Breast epithelium (tissue), 4 donors: ENCODE measurements at regions not wholly inside any gene's neighbourhood (a gene's known extent, or its start where the extent isn't known, plus 50 kb on each side); places are given as distances from the start of the nearest gene placed in this dataset.

ENCODE experiments used
- DNase-seq, 2 donors: peaks; one replicate each; pipeline ENCODE4 v3.0.0-alpha.2; 2019; ENCODE audit warnings: low spot score in 2 of 2
- H3K27ac ChIP-seq, 2 donors: fragments of 200-600 bp; sonication (generic) in 1 of 2; one replicate each; pipeline ENCODE4 v1.5.1; 2016 to 2019; ENCODE audit warnings: mild to moderate bottlenecking in 1 of 2
- H3K27me3 ChIP-seq, 2 donors: fragments of 200-600 bp; sonication (generic) in 1 of 2; one replicate each; pipeline versions ENCODE4 v1.5.1 to v1.6.0; 2017 to 2019; ENCODE audit warnings: control low read depth in 1 of 2, mild to moderate bottlenecking in 1 of 2
- H3K36me3 ChIP-seq: fragments of 200-600 bp; one replicate; pipeline ENCODE4 v1.5.1; 2019
- H3K4me1 ChIP-seq, 2 donors: fragments of 200-600 bp; sonication (generic); one replicate each; pipeline ENCODE4 v1.5.1; 2016 to 2019; ENCODE audit warnings: control low read depth in 1 of 2
- H3K4me3 ChIP-seq, 3 donors: fragments of 200-600 bp; sonication (generic); 1 replicate in 2 of 3; 2 replicates in 1 of 3; pipeline ENCODE4 v1.5.1; 2016 to 2019; ENCODE audit warnings: mild to moderate bottlenecking in 3 of 3, moderate library complexity in 2 of 3
- H3K9me3 ChIP-seq, 2 donors: fragments of 200-600 bp; sonication (generic) in 1 of 2; one replicate each; pipeline ENCODE4 v1.5.1; 2016 to 2019; ENCODE audit warnings: control low read depth in 1 of 2
- CTCF ChIP-seq, 3 donors: fragments of 450-650 bp; IDR thresholded peaks; one replicate each; pipeline ENCODE4 v1.5.1; 2016 to 2017; ENCODE audit warnings: antibody characterized with exemption in 3 of 3, mild to moderate bottlenecking in 3 of 3, moderate library complexity in 3 of 3
- POLR2A ChIP-seq: fragments of 450-650 bp; IDR thresholded peaks from one replicate; pipeline ENCODE4 v1.6.1; 2016; ENCODE audit warnings: antibody characterized with exemption, mild to moderate bottlenecking, moderate library complexity
- POLR2AphosphoS5 ChIP-seq, 3 donors: sonication (generic); formaldehyde crosslinking; IDR thresholded peaks; one replicate each; pipeline ENCODE4 v1.6.1; 2017; ENCODE audit warnings: antibody characterized with exemption in 3 of 3
- intact Hi-C: fragments of 100-400 bp; cut with DNase I; formaldehyde crosslinking; loops from one replicate; pipeline ENCODE4 v1.15.1; 2023; ENCODE audit warnings: low total_unique reads

- Histone ChIP-seq H3K4me3 (no peak overlapping the region), H3K4me1 (no peaks in the 10 kb centered on the region), H3K27me3 (no peaks in the 10 kb centered on the region), H3K36me3 (no peaks in the 10 kb centered on the region), H3K9me3 (no peaks in the 10 kb centered on the region), H3K27ac (no peak overlapping the region)
- no peak for TF ChIP-seq POLR2A
- no peak for TF ChIP-seq POLR2AphosphoS5 (IDR thresholded peaks at IDR 0.05)
- TF ChIP-seq CTCF (IDR thresholded peaks at IDR 0.05), result no peak
- no peak for DNase-seq
- intact Hi-C loops, result no loop called here
Observed at GRCh38 chr14:100449225-100449987, 126.3 kb downstream of the SLC25A47 start.

GRCh38 chr14:100450049-100450448 lies 126.9 kb downstream of the SLC25A47 start:
- Histone ChIP-seq H3K4me3 (no peak overlapping the region), H3K36me3 (no peaks in the 10 kb centered on the region), H3K27ac (no peak overlapping the region), H3K9me3 (no peaks in the 10 kb centered on the region), H3K4me1 (no peaks in the 10 kb centered on the region), H3K27me3 (no peaks in the 10 kb centered on the region)
- no peak for DNase-seq
- no peak for TF ChIP-seq CTCF (IDR thresholded peaks at IDR 0.05)
- TF ChIP-seq POLR2A, result no peak
- TF ChIP-seq POLR2AphosphoS5 (IDR thresholded peaks at IDR 0.05), result no peak
- intact Hi-C loops, result no loop called here

GRCh38 chr14:100450736-100451135 lies 127.6 kb downstream of the SLC25A47 start:
- no peak overlapping the region for H3K27ac ChIP-seq
- no peak for DNase-seq
- H3K36me3 ChIP-seq, result no peaks in the 10 kb centered on the region
- H3K27me3 ChIP-seq, result no peaks in the 10 kb centered on the region
- intact Hi-C loops, result no loop called here
- H3K9me3 ChIP-seq, result no peaks in the 10 kb centered on the region
- no peak overlapping the region for H3K4me3 ChIP-seq
- H3K4me1 ChIP-seq, result no peaks in the 10 kb centered on the region
- TF ChIP-seq CTCF (IDR thresholded peaks at IDR 0.05) (no peak), POLR2AphosphoS5 (IDR thresholded peaks at IDR 0.05) (no peak), POLR2A (no peak)

- intact Hi-C loops, result no loop called here
- no peak for DNase-seq
- Histone ChIP-seq H3K4me3 (no peak overlapping the region), H3K27ac (no peak overlapping the region), H3K9me3 (no peaks in the 10 kb centered on the region), H3K36me3 (no peaks in the 10 kb centered on the region), H3K4me1 (no peaks in the 10 kb centered on the region), H3K27me3 (no peaks in the 10 kb centered on the region)
- TF ChIP-seq POLR2AphosphoS5 (IDR thresholded peaks at IDR 0.05) (no peak), CTCF (IDR thresholded peaks at IDR 0.05) (no peak), POLR2A (no peak)
Observed at GRCh38 chr14:100451264-100451663, 128.1 kb downstream of the SLC25A47 start.

- no peaks in the 10 kb centered on the region for H3K9me3 ChIP-seq
- DNase-seq, result no peak
- intact Hi-C loops, result no loop called here
- TF ChIP-seq POLR2AphosphoS5 (IDR thresholded peaks at IDR 0.05) (no peak), POLR2A (no peak), CTCF (IDR thresholded peaks at IDR 0.05) (no peak)
- no peaks in the 10 kb centered on the region for H3K36me3 ChIP-seq
- H3K27me3 ChIP-seq, result no peaks in the 10 kb centered on the region
- no peaks in the 10 kb centered on the region for H3K4me1 ChIP-seq
- no peak overlapping the region for H3K4me3 ChIP-seq
- H3K27ac ChIP-seq, result no peak overlapping the region
Observed at GRCh38 chr14:100453930-100454329, 130.8 kb downstream of the SLC25A47 start.
